ENCODE measurements at regions not wholly inside any gene's neighbourhood (a gene's known extent, or its start where the extent isn't known, plus 50 kb on each side); places are given as distances from the start of the nearest gene placed in this dataset.
A peak's percentile ranks its signal among the peaks of the same experiment; 100 is the strongest.

GRCh38 chr7:35551321-35552081, 143.4 kb downstream of the HERPUD2 start:
- ATAC-seq: no peak
- Mint-ChIP-seq H3K36me3 (ENCODE audit: low read depth) (no peaks in the 10 kb centered on the region), H3K27me3 (ENCODE audit: low read depth) (peaks cover 6% of the 10 kb centered on the region), H3K4me3 (no peak overlapping the region), H3K27ac (no peak overlapping the region), H3K4me1 (ENCODE audit: low read depth) (no peaks in the 10 kb centered on the region), H3K9me3 (ENCODE audit: insufficient read depth) (no peaks in the 10 kb centered on the region)
- CTCF ChIA-PET: interaction anchor here (1.0 kb wide), 1 partner anchor 31 kb away, joined by 3 read pairs; no protein-coding TSS in a partner anchor
- no peak for DNase-seq
- POLR2A ChIA-PET: no interaction called here

GRCh38 chr7:35550831-35551230, 144.1 kb downstream of the HERPUD2 start:
- peaks cover 3% of the 10 kb centered on the region for H3K4me1 Mint-ChIP-seq (ENCODE audit: low read depth)
- no peaks in the 10 kb centered on the region for H3K36me3 Mint-ChIP-seq (ENCODE audit: low read depth)
- POLR2A ChIA-PET: no interaction called here
- no peak overlapping the region for H3K4me3 Mint-ChIP-seq
- ATAC-seq (no peak), DNase-seq (no peak)
- H3K27me3 Mint-ChIP-seq (ENCODE audit: low read depth): peaks cover 6% of the 10 kb centered on the region
- CTCF ChIA-PET: no interaction called here
- no peak overlapping the region for H3K27ac Mint-ChIP-seq
- no peaks in the 10 kb centered on the region for H3K9me3 Mint-ChIP-seq (ENCODE audit: insufficient read depth)

GRCh38 chr7:35549781-35550180, 145.2 kb downstream of the HERPUD2 start:
- H3K27me3 Mint-ChIP-seq (ENCODE audit: low read depth): peaks cover 4% of the 10 kb centered on the region
- H3K27ac Mint-ChIP-seq: no peak overlapping the region
- DNase-seq (no peak), ATAC-seq (no peak)
- CTCF ChIA-PET: no interaction called here
- no peak overlapping the region for H3K4me3 Mint-ChIP-seq
- H3K4me1 Mint-ChIP-seq (ENCODE audit: low read depth): peaks cover 4% of the 10 kb centered on the region
- H3K9me3 Mint-ChIP-seq (ENCODE audit: insufficient read depth): no peaks in the 10 kb centered on the region
- POLR2A ChIA-PET: no interaction called here
- no peaks in the 10 kb centered on the region for H3K36me3 Mint-ChIP-seq (ENCODE audit: low read depth)

GRCh38 chr7:35548291-35548690, 146.6 kb downstream of the HERPUD2 start:
- Mint-ChIP-seq H3K27ac (no peak overlapping the region), H3K36me3 (ENCODE audit: low read depth) (no peaks in the 10 kb centered on the region), H3K27me3 (ENCODE audit: low read depth) (peaks cover 10% of the 10 kb centered on the region), H3K4me3 (no peak overlapping the region), H3K4me1 (ENCODE audit: low read depth) (peaks cover 4% of the 10 kb centered on the region), H3K9me3 (ENCODE audit: insufficient read depth) (no peaks in the 10 kb centered on the region)
- ChIA-PET CTCF (interaction anchor here (1.3 kb wide), 1 partner anchor 10 kb away, joined by 3 read pairs; no protein-coding TSS in a partner anchor), POLR2A (no interaction called here)
- DNase-seq: no peak
- ATAC-seq: no peak

GRCh38 chr7:35546691-35547429, 148.1 kb downstream of the HERPUD2 start:
- Mint-ChIP-seq H3K9me3 (ENCODE audit: insufficient read depth) (no peaks in the 10 kb centered on the region), H3K27ac (no peak overlapping the region), H3K27me3 (ENCODE audit: low read depth) (peaks cover 9% of the 10 kb centered on the region), H3K4me1 (ENCODE audit: low read depth) (peaks cover 4% of the 10 kb centered on the region), H3K4me3 (no peak overlapping the region), H3K36me3 (ENCODE audit: low read depth) (no peaks in the 10 kb centered on the region)
- ChIA-PET POLR2A (no interaction called here), CTCF (no interaction called here)
- DNase-seq (no peak), ATAC-seq (no peak)

- no peak overlapping the region for H3K4me3 Mint-ChIP-seq
- H3K9me3 Mint-ChIP-seq (ENCODE audit: insufficient read depth): no peaks in the 10 kb centered on the region
- no peaks in the 10 kb centered on the region for H3K36me3 Mint-ChIP-seq (ENCODE audit: low read depth)
- peaks cover 4% of the 10 kb centered on the region for H3K4me1 Mint-ChIP-seq (ENCODE audit: low read depth)
- ATAC-seq (no peak), DNase-seq (no peak)
- ChIA-PET POLR2A (no interaction called here), CTCF (interaction anchor here (1.0 to 1.9 kb wide), 2 partner anchors 8 to 26 kb away, joined by 4 to 5 read pairs; no protein-coding TSS in a partner anchor)
- peaks cover 9% of the 10 kb centered on the region for H3K27me3 Mint-ChIP-seq (ENCODE audit: low read depth)
- H3K27ac Mint-ChIP-seq: no peak overlapping the region
These were observed 149.1 kb downstream of the HERPUD2 start for GRCh38 chr7:35545831-35546230.

GRCh38 chr7:35544028-35544742, 150.8 kb downstream of the HERPUD2 start:
- ChIA-PET POLR2A (no interaction called here), CTCF (interaction anchor here (1.9 to 2.0 kb wide), 2 partner anchors 24 to 363 kb away, joined by 5 read pairs; no protein-coding TSS in a partner anchor)
- Mint-ChIP-seq H3K9me3 (ENCODE audit: insufficient read depth) (no peaks in the 10 kb centered on the region), H3K36me3 (ENCODE audit: low read depth) (no peaks in the 10 kb centered on the region), H3K27ac (no peak overlapping the region), H3K4me3 (no peak overlapping the region), H3K27me3 (ENCODE audit: low read depth) (peaks cover 12% of the 10 kb centered on the region), H3K4me1 (ENCODE audit: low read depth) (peaks cover 4% of the 10 kb centered on the region)
- no peak for DNase-seq
- ATAC-seq: no peak

GRCh38 chr7:35537067-35538023, 157.6 kb downstream of the HERPUD2 start:
- DNase-seq: peak; percentile 83
- POLR2A ChIA-PET: no interaction called here
- Mint-ChIP-seq H3K27ac (no peak overlapping the region), H3K4me1 (ENCODE audit: low read depth) (peaks cover 4% of the 10 kb centered on the region), H3K9me3 (ENCODE audit: insufficient read depth) (no peaks in the 10 kb centered on the region), H3K27me3 (ENCODE audit: low read depth) (peaks cover 13% of the 10 kb centered on the region), H3K4me3 (peak overlapping the region; percentile 66), H3K36me3 (ENCODE audit: low read depth) (no peaks in the 10 kb centered on the region)
- ATAC-seq: peak; percentile 100
- CTCF ChIA-PET: interaction anchor here (0.6 to 2.5 kb wide), 7 partner anchors 8 to 232 kb away, joined by 3 to 7 read pairs (median 4); no protein-coding TSS in a partner anchor

- DNase-seq: no peak
- peaks cover 4% of the 10 kb centered on the region for H3K4me1 Mint-ChIP-seq (ENCODE audit: low read depth)
- no peak overlapping the region for H3K27ac Mint-ChIP-seq
- no peaks in the 10 kb centered on the region for H3K9me3 Mint-ChIP-seq (ENCODE audit: insufficient read depth)
- H3K27me3 Mint-ChIP-seq (ENCODE audit: low read depth): peaks cover 13% of the 10 kb centered on the region
- H3K36me3 Mint-ChIP-seq (ENCODE audit: low read depth): no peaks in the 10 kb centered on the region
- ChIA-PET CTCF (interaction anchor here (1.1 kb wide), 1 partner anchor 87 kb away, joined by 3 read pairs; no protein-coding TSS in a partner anchor), POLR2A (no interaction called here)
- no peak overlapping the region for H3K4me3 Mint-ChIP-seq
- ATAC-seq: no peak
These were observed 158.5 kb downstream of the HERPUD2 start for GRCh38 chr7:35536396-35536826.

GRCh38 chr7:35533902-35534301, 161.0 kb downstream of the HERPUD2 start:
- H3K9me3 Mint-ChIP-seq (ENCODE audit: insufficient read depth): no peaks in the 10 kb centered on the region
- DNase-seq (no peak), ATAC-seq (no peak)
- peaks cover 10% of the 10 kb centered on the region for H3K27me3 Mint-ChIP-seq (ENCODE audit: low read depth)
- ChIA-PET POLR2A (no interaction called here), CTCF (interaction anchor here (1.1 kb wide), 1 partner anchor 91 kb away, joined by 3 read pairs; no protein-coding TSS in a partner anchor)
- no peaks in the 10 kb centered on the region for H3K36me3 Mint-ChIP-seq (ENCODE audit: low read depth)
- peaks cover 4% of the 10 kb centered on the region for H3K4me1 Mint-ChIP-seq (ENCODE audit: low read depth)
- H3K27ac Mint-ChIP-seq: no peak overlapping the region
- no peak overlapping the region for H3K4me3 Mint-ChIP-seq

All from activated CD8-positive, alpha-beta T cell treated with anti-CD3 and anti-CD28 coated beads, Interleukin-2, amount 10 ng/mL, durations not matched to agents 7 days and 5 days (primary cell).